Psoas muscle (tissue), 7 donors: ENCODE measurements at regions not wholly inside any gene's neighbourhood (a gene's known extent, or its start where the extent isn't known, plus 50 kb on each side); places are given as distances from the start of the nearest gene placed in this dataset.

Source experiments
- ATAC-seq, 4 donors: fragments of 200-7000 bp; cut with Tn5 transposase; one replicate each; pipeline ENCODE4 v1.9.1; 2020; ENCODE audit warnings: moderate library complexity in 3 of 4, mild to moderate bottlenecking in 2 of 4
- DNase-seq, 2 donors: peaks; one replicate each; pipeline ENCODE4 v3.0.0-alpha.2; 2020
- H3K27ac ChIP-seq: fragments of 200-600 bp; one replicate; pipeline ENCODE4 v1.8.0; 2022
- H3K27me3 ChIP-seq, 3 donors: fragments of 200-600 bp in 1 of 3; one replicate each; pipeline versions ENCODE4 v1.6.1 to v1.8.0; 2013 to 2022; ENCODE audit warnings: low read length in 2 of 3, mild to moderate bottlenecking in 2 of 3, moderate library complexity in 1 of 3; ENCODE audit not compliant: insufficient read depth in 3 of 3
- H3K36me3 ChIP-seq, 2 donors: fragments of 200-600 bp in 1 of 2; one replicate each; pipeline versions ENCODE4 v1.6.1 to v1.8.0; 2013 to 2022; ENCODE audit warnings: low read depth in 1 of 2, mild to moderate bottlenecking in 1 of 2, moderate library complexity in 1 of 2; ENCODE audit not compliant: insufficient read depth in 1 of 2
- H3K4me1 ChIP-seq: fragments of 200-600 bp; one replicate; pipeline ENCODE4 v1.8.0; 2022
- H3K4me3 ChIP-seq: fragments of 200-600 bp; one replicate; pipeline ENCODE4 v1.8.0; 2022; ENCODE audit warnings: mild to moderate bottlenecking
- H3K9me3 ChIP-seq: fragments of 200-600 bp; one replicate; pipeline ENCODE4 v1.8.0; 2022
- CTCF ChIP-seq: fragments of 200-600 bp; IDR thresholded peaks from one replicate; pipeline ENCODE4 v1.8.0; 2022; ENCODE audit warnings: antibody characterized with exemption
- WGBS, 3 donors: extraction: QIAGEN DNeasy Blood & Tissue Kit; methylation state at CpG; one replicate each; pipeline versions ENCODE4 v1.1.6 to v1.1.7; 2013; 5-methylcytosine and 5-hydroxymethylcytosine counted together
- intact Hi-C, 2 donors: fragments of 100-400 bp; cut with DNase I; formaldehyde crosslinking; loops; one replicate each; pipeline versions ENCODE4 v1.11.0 to v1.14.2; 2022
- donor health status: healthy with polysubstance abuse.
- donor health status: DM: no; HTN: no; CAD: no; lungs with moderate emphysema.
- donor health status: Bipolar disorder and iron deficiency.
- donor health status: healthy.
- donor health status: DM: yes; HTN: yes; CAD: no.
- donor health status: DM: no; HTN: no; CAD: no.
- donor health status: DM: yes; HTN: yes; CAD: no.

GRCh38 chr18:7329016-7329415 lies 98.1 kb downstream of the LRRC30 start:
- Histone ChIP-seq H3K27ac (no peak overlapping the region), H3K4me1 (no peaks in the 10 kb centered on the region), H3K27me3 (no peaks in the 10 kb centered on the region), H3K9me3 (no peaks in the 10 kb centered on the region), H3K36me3 (no peaks in the 10 kb centered on the region), H3K4me3 (no peak overlapping the region)
- DNase-seq = no peak
- no peak for ATAC-seq
- no peak for TF ChIP-seq CTCF
- WGBS, 3 donors = 45 to 47% (median 47%) methylated on average over 3 of the region's 3 CpGs
- intact Hi-C loops = no loop called here

GRCh38 chr18:7332452-7332851 lies 101.6 kb downstream of the LRRC30 start:
- ATAC-seq (no peak), DNase-seq (no peak)
- Histone ChIP-seq H3K4me3 (no peak overlapping the region), H3K4me1 (no peaks in the 10 kb centered on the region), H3K27ac (no peak overlapping the region), H3K36me3 (no peaks in the 10 kb centered on the region), H3K9me3 (no peaks in the 10 kb centered on the region), H3K27me3 (no peaks in the 10 kb centered on the region)
- no peak for TF ChIP-seq CTCF
- 96 to 100% (median 96%) methylated on average over 1 of the region's 1 CpG for WGBS, 3 donors
- intact Hi-C loops = no loop called here

- WGBS, 3 donors = 87 to 97% (median 88%) methylated on average over 5 of the region's 5 CpGs
These were observed 102.2 kb downstream of the LRRC30 start for GRCh38 chr18:7333025-7333562.

GRCh38 chr18:7334973-7335568 lies 104.2 kb downstream of the LRRC30 start:
- intact Hi-C loops = no loop called here
- no peak overlapping the region for H3K27ac ChIP-seq
- no peak for TF ChIP-seq CTCF
- DNase-seq = no peak
- no peaks in the 10 kb centered on the region for H3K9me3 ChIP-seq
- no peaks in the 10 kb centered on the region for H3K36me3 ChIP-seq
- no peak for ATAC-seq
- no peak overlapping the region for H3K4me3 ChIP-seq
- WGBS, 3 donors = 80% methylated on average over 3 of the region's 3 CpGs
- H3K4me1 ChIP-seq = no peaks in the 10 kb centered on the region
- H3K27me3 ChIP-seq = no peaks in the 10 kb centered on the region

More at GRCh38 chr18:7333025-7333562, 102.2 kb downstream of the LRRC30 start:
- intact Hi-C loops = no loop called here
- no peaks in the 10 kb centered on the region for H3K9me3 ChIP-seq
- H3K4me3 ChIP-seq = no peak overlapping the region
- H3K27ac ChIP-seq = no peak overlapping the region
- DNase-seq (no peak), ATAC-seq (no peak)
- TF ChIP-seq CTCF = no peak
- H3K4me1 ChIP-seq = no peaks in the 10 kb centered on the region
- no peaks in the 10 kb centered on the region for H3K27me3 ChIP-seq
- H3K36me3 ChIP-seq = no peaks in the 10 kb centered on the region

GRCh38 chr18:7336623-7337022 lies 105.7 kb downstream of the LRRC30 start:
- ATAC-seq (no peak), DNase-seq (no peak)
- Histone ChIP-seq H3K4me1 (no peaks in the 10 kb centered on the region), H3K27ac (no peak overlapping the region), H3K4me3 (no peak overlapping the region), H3K36me3 (no peaks in the 10 kb centered on the region), H3K27me3 (no peaks in the 10 kb centered on the region), H3K9me3 (no peaks in the 10 kb centered on the region)
- WGBS, 3 donors = 28 to 42% (median 30%) methylated on average over 1 of the region's 1 CpG
- TF ChIP-seq CTCF = no peak
- intact Hi-C loops = no loop called here
